HUDEP-2 (cell line): ENCODE measurements at regions not wholly inside any gene's neighbourhood (a gene's known extent, or its start where the extent isn't known, plus 50 kb on each side); places are given as distances from the start of the nearest gene placed in this dataset.
A peak's percentile ranks its signal among the peaks of the same experiment; 100 is the strongest.

ENCODE experiments used
- DNase-seq, 76 experiments: peaks; one replicate each; lab custom pipeline; 2025; ENCODE audit not compliant: unreplicated experiment in 76 of 76; lab: John Stamatoyannopoulos, UW

DNA sequence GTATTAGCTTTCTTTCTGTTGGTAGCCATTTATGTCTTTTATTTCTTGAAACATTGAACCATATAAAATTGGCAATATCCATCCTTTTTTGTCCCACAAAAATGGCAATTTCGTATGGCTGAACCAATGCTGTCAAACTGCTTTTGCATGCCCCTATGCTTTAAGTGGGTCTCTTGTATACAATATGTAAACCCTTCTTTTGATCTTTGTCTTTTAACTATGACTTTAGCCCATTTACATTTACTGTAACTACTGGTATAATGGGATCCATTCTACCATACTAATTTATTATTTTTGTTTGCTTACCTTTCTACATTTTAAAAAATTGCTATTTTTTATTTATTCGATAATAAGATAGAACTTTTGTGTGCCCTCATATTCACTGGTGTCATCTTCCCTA is 93.4 kb downstream of the TENT4A start:
- DNase-seq = no peak

DNA sequence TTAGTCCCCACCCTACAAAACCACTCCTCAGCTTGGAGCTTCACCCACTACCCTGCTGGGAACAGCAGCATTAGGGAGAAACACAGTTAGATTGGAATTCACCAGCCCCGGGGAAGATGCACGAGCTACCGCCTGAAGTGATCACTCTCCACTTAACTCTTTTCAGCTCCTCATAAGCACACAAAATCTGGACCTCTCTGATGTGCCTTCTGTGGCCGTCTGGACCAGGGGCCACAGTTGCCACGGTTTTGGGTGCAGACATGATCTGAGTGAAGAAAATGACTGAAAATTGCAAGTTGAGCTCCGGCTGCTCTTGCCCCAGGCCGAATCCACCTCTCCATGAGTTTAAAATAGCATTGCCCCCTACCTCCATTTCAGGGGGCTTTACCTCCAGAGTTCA is 95.2 kb downstream of the TENT4A start:
- no peak for DNase-seq

DNA sequence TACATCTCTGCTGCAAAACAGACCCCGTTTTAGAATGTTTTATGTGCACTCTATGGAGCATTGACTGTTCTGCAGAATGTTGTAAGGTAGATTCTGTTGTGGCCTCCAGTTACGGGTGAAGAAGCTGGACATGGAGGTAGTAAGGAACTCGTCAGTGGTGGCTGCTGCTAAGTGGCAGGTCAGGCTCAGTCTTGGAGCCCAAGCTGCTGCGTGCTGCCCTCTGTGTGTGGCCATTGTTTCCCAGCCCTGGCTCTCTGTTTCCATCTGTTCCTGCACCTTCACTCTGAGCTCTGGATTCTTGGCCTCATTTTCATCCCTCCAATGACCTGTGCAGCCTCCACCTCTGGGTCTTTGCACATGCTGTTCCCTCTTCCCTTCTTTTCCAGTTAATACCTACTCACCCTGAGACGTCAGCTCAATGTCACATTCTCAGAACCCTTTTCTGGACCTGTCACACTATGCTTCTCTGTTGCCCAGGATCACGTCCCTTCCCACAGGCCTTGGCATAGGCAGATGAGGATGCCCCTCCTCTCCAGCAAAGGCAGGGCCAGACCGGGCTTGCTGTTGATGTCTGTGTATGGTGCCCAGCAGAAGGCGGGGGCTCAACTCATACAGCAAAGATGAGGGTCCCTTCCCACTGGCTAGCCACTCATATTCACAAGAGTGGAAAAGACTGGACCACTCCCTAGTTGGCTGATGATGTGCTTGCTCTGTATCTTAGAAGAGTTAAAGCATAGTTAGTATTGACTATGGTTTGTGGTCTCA is 97.6 kb downstream of the TENT4A start:
- DNase-seq = no peak

DNA sequence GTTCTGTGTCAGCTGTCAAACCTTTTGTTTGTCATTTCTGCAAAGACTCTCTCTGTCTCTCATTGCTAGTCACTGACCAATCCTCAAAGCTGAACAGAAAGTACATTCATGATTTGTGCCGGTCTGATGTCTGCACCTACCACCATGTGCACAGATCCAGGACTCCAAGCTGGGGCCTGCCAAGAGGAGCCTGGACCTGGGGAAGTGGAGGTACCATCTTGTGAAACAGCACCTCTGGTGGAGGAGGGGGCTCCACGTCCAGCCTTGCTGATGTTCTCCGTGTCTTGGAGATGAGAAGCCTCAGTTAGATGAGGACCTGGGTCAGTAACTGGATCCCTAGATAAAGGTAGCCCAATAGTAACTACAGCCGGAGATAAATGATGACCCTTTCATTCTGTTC is 98.9 kb downstream of the TENT4A start:
- DNase-seq = no peak

DNA sequence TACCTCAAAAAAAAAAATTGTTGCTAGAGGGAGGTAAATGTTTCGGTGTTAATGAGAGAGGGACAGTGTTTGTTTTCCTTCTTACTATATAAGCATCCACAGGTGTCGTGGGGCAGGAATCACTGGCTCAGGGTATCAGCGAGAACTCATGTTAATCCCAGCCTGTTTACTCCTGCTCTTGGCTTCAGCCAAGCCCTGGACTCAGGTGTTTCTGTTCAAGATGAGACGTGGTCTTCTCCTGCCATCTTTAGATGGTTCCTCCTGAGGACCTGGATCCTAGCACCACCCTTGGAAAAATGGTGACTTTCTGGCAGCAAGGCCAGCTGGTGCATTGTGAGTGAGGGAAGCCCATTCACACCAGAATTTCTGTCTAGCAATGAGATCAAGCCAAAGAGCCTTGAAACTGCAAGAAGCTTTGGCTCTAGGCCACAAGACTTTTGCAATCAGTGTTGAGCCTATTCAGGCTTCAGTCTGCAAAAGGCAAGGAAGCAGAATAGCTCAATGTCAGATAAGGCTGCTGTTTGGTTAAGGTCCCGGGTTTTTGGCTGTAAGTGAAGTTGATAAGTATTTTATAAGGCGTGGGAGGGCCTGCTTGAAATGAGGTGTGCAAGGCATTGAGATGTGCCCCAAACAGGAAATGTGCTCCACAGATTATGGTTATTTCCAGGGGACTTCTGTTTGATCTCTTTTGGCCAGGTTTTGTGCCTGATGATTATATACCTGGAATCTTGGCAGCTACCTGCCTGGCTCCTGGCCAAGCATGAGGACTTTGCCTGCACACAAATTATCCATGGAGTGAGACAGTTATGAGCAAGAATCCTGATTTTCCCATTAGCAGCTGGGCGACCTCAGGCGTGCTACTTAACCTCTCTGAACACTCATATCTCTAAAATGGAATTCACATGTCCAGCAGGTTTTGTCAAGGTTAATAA is 99.8 kb downstream of the TENT4A start:
- DNase-seq = no peak

DNA sequence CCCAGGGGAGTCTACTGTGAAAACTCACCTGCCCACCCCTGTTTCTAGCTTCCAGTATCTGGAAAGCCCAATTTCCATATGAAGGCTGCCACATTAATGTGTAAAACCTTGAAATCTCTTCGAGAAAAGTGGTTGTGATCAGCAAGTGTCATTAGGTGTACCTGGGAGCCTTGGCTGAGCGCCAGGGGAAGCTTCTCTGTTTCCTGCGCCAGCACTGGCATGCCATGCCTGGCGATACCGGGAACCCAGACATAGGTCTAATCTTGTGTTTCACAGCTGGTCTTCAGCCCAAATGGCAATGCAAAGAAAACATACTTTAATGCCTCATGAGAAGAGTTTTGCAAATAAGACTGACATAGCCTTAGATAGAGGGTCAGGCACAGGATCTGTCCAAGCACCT is 101.6 kb downstream of the TENT4A start:
- no peak for DNase-seq

DNA sequence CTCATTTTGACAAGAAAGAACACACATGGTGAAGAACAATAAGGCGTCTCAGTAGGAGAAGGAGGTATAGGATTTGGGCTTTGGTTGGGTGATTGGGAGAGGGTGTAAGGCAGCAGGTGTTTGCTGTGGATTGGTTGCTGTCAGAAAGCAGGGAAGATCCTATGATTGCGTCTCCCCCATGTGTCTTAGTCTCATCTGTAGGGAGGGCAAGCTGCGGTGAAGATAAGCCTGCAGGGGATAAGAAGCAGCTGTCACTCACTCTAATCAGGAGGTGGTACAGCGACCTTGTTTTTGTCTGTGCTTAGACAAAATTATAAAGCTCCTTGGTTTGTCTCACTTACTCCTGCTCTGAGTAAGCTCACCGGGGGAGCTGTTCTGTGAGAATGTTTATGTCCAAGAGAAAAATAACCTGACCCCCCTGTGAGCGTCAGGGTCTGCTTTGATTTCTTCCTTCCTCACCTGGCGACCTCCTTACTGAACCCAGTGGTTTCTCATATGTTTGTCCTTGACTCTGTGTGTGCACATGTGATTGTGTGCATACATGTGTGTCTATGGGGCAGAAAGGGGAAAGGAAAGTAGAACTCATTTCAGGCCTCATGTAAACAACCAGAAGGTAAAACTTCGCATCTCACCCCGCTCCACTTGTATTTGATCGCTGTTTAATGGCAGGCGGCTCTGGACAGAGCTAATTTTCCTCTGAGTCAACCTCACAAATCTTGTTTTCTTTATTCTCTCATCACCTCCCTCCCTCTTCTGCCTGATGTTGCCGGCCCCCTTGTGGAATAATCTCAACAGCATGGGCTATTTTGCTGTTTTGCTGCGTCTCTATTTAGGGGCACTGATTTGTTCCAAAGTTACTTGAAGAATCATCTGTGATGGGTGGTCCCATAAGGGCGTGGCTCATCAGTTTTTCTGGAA is 105.6 kb downstream of the TENT4A start:
- no peak for DNase-seq

DNA sequence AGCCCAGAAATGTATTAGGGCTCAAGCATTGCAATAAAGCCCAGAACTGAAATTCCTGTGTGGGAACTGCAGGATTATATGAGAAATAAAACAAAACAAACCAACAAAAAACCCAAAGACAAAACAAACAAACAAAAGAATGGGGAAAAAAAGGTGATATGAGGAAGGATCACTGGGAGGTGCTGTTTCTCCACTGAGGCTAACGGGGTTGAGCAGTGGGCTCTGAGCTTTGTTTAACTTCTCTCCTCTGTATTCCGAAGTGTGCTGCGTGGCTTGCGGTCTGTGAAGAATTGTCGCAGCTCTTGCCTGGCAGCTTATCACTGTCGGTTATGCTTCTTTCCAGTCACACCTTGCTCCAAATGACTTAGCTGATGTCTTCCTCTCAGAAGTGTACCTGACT is 106.3 kb downstream of the TENT4A start:
- no peak for DNase-seq

DNA sequence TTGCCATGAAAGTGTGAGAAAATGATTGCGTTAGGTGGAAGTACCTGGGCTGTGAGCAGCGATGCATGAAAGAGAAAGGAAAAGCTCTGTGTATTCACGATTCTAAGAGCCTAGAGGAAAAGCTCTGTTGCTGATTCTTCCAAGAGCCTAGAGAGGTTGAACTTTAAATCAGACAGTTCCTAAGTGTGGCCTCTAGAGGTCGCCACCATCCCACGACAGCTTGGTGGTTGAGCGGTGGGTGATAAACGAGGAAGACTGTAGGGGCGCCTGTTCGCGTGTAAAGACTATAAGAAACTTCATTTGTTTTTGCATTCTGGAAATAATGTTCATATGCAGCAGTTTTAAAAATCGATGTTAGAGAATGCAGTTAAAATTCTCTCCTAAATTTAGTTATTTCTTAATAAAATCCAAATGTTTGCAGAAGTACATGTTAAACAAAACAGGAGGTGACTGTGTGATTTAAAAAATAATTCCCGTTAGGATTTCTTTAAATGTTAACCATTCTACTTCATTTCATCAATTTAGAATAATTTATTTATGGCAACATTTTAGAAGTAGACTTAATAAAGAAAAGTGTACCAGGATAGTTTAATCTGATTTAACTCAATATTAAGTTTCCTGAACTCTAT is 107.7 kb downstream of the TENT4A start:
- peak in 41 of 76 experiments; percentile 2 to 59 (median 18) for DNase-seq

DNA sequence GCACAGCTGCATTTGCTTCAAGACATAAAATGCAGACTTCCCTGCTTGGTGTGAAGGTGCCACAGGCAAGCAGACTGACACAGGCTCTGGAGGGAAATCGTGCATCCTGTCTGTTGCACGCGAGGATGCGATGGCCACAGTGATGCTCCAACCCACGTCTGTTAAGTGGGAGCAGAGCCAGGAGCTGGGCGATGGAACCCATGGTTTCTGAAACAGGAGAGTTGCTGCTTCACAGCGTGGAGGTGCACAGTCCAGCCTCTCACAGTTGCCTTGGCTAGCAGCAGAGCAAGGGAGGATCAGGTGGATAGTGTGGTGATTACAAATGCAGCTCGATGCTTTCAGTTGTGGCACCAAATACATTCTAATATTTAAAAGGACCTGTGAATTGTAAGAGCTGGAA is 108.8 kb downstream of the TENT4A start:
- DNase-seq = no peak

DNA sequence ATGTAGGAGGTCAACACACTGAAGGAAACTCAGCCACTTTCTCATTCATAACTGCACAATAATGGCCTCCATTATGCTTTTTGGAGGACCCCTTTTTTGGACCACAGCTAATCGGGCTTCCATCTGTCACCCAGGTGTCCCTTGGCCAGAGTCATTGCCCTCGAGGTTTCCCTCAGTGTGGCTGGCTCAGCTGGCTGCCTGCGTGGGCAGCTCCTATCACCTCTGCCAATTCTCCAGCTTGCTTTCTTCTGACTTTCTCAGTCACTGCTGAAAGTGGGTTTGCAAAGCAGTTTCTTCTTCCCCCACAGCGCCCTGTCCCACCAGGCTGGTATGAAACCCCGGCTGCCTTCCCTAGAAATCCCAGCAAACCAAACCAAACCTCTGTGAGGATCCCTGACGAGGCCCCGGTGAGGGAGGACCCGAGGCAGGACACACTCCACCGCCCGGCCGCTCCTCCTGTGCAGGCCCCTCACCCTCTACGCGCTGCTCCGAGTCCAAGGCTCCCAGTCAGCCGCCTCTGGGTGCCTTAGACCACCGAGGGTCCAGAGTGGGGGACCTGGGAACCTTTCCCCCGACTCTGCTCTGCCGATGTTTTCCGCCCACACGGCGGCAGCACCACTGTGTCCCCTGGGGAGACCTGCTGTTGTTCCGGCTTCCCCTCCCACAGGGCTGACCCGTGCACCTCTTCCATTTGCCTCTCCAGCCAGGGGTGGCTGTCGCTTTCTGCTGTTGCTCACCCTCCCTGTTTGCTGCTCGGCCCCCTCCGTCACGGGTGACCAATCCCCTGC is 109.5 kb downstream of the TENT4A start:
- no peak for DNase-seq

DNA sequence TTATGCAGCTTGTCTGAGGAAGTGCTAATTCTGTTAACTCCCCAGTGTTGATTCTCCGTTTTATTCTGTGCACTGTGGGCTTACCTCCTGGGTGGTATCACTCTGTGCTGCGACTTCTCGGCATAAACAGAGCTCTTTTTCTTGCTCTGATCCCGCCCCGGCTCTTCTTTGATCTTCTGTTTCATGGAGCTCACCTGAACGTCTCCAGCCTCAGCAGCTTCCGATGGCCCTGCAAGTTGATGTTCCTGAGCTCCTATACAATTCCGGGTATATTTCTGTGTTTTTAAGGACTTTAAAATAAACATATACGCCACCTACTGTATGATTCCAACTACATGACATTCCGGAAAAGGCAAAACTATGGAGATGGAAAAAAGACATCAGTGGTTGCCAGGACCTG is 110.8 kb downstream of the TENT4A start:
- DNase-seq = no peak

DNA sequence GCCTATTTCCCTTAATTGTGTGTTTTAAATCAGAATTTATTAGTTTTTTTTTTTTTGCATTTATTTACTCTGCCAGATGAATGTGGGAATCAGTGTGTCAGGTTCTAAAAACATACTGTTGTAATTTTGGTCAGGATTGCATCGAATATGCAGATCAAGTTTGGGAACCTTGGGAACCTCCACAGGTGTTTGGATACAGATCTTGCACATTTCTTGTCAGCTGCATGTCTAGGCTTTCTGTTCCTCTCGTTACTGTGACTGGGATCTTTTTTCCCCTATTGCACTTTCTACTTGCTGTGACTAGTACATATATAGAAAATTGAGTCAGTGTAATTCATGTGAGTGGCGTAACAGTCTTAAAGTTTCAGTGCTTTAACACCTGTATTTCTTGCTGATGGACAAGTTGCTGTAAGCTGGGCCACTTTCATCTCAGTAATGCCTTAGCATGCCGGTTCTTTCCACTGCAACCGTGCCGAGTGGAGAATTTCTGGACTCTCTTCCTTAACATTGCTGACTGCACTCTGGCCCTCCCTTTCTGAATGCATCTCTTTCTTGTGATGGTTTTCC is 112.5 kb downstream of the TENT4A start:
- DNase-seq = no peak

DNA sequence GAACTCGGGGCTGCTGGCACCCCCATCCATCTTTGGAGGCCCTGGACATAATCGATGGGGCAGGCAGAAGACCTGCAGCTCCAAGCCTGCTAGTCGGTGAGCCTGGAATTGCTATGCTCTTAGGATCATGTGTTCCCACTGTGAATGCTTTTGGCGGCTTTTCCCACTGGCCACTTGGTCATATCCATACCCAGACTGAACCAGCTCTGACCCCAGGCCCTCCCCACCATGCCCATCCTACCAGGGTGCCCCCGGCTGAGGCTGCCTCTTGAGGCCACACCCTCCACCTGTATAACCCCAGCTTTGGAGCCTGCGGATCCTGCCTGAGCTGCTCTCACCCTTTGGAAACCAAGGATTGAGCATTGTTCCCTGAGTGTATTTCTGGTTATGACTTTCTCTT is 113.5 kb downstream of the TENT4A start:
- no peak for DNase-seq

DNA sequence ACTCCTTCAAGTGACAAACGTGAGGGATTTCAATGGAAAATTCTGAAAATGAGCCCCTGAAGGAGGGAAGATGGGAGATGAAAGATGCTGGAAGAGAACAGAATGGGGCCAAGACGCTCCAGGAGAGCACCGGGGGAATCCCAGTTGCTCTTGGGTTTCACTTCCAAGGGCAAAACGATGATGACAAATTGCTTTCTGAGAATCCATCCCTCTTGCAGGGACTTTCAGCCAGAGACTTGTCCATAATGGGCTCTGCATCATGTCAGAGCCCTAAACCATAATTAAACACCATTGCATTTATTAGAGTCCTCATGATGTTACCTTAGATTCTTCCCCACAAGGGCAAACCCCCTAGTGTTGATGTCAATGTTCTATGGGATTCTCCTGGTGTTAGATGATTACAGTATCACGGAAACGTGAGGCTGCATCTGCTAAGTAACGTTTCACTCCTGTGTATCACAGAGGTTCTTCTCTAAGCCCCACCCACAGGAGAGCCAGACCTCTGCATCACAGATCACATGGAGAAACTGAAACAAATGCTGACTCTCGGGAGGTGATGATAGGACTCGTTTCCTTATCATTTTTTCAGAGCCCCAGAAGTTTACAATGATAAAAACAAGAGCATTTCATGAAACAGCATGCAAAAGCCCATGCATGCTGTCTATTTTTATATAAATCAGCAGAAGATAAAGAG is 114.4 kb downstream of the TENT4A start:
- DNase-seq = peak in 18 of 76 experiments; percentile 2 to 41 (median 10)

DNA sequence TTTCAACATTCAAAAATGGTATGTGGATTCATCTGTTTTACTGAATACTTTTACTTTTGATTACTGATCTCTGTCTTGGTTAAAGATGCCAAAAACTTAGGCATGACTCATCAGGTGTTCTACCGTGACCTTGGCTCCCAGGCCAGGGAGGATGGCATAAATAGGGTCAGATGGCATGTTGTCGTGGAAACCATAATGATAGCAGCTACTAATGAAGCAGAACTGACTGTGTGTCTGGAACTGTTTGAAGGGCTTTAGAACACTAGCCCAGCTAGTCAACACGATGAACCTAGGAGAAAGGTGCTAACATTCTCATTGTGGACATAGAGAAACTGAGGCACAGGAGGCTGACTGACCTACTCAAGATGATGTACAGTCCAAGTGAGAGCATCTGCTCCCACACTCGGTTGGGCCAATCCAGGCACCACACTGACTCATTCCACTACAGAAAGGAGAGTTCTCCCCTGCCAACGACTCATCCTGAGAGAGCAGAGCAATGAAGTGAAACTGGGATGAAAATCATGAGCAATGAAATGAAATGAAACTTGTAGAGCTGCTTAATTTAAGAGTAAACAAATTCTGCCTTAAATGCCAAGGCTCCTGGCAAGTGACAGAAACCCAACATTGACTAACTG is 116.0 kb downstream of the TENT4A start:
- no peak for DNase-seq

DNA sequence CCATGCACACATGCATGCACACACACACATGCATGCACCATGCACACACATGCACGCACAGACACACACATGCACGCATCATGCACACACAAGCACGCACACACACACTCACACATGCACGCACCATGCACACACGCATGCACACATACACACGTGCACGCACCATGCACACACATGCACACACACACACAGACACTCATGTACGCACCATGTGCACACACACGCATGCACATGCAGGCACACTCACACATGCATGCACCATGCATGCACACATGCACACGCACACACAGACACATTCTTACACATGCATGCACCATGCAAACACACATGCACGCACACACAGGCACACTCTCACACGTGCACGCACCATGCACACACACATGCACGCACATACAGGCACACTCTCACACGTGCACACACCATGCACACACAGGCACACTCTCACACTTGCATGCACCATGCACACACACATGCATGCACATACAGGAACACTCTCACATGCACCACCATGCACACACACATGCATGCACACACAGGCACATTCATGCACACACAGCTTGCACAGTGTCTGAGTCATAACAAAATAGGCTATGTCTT is 117.5 kb downstream of the TENT4A start:
- DNase-seq = no peak
